SK-N-SH treated with all-trans-retinoic acid at 6 μM for 48 hours (cell line): ENCODE measurements at regions not wholly inside any gene's neighbourhood (a gene's known extent, or its start where the extent isn't known, plus 50 kb on each side); places are given as distances from the start of the nearest gene placed in this dataset.

Experiments used
- ATAC-seq: fragments of 200-7000 bp; cut with Tn5 transposase; 3 replicates; pipeline ENCODE4 v1.9.1; 2020; ENCODE audit warnings: mild to moderate bottlenecking, moderate library complexity
- ARNTL ChIP-seq: fragments of 450-650 bp; formaldehyde crosslinking; IDR thresholded peaks from 2 replicates; pipeline ENCODE4 v1.5.0; 2020; ENCODE audit warnings: low read depth, mild to moderate bottlenecking, moderate library complexity, borderline replicate concordance
- CREB5 ChIP-seq: fragments of 250-450 bp; sonication (Bioruptor Pico); IDR thresholded peaks from 2 replicates; pipeline ENCODE4 v1.5.1; 2020; ENCODE audit warnings: low read depth, mild to moderate bottlenecking, moderate library complexity
- CSDC2 ChIP-seq: fragments of 250-450 bp; sonication (Bioruptor Pico); IDR thresholded peaks from 2 replicates; pipeline ENCODE4 v1.5.0; 2020; ENCODE audit warnings: mild to moderate bottlenecking, moderate library complexity
- CSRNP3 ChIP-seq: fragments of 250-450 bp; sonication (Bioruptor Pico); IDR thresholded peaks from 2 replicates; pipeline ENCODE4 v1.5.1; 2021; ENCODE audit warnings: mild to moderate bottlenecking, moderate library complexity
- ESRRG ChIP-seq: fragments of 250-450 bp; sonication (Bioruptor Pico); IDR thresholded peaks from 2 replicates; pipeline ENCODE4 v1.6.1; 2021; ENCODE audit warnings: mild to moderate bottlenecking
- ISL1 ChIP-seq: fragments of 250-450 bp; sonication (Bioruptor Pico); IDR thresholded peaks from 2 replicates; pipeline ENCODE4 v2.1.2; 2022; ENCODE audit warnings: mild to moderate bottlenecking, moderate library complexity
- POU6F1 ChIP-seq: fragments of 250-450 bp; sonication (Bioruptor Pico); IDR thresholded peaks from 2 replicates; pipeline ENCODE4 v1.8.0; 2021; ENCODE audit warnings: low read depth, mild to moderate bottlenecking, moderate library complexity, borderline replicate concordance
- PPARA ChIP-seq: fragments of 250-450 bp; sonication (Bioruptor Pico); IDR thresholded peaks from 2 replicates; pipeline ENCODE4 v1.5.0; 2020; ENCODE audit warnings: mild to moderate bottlenecking, borderline replicate concordance
- RARB ChIP-seq: fragments of 250-450 bp; sonication (Bioruptor Pico); IDR thresholded peaks from 2 replicates; pipeline ENCODE4 v1.8.0; 2021; ENCODE audit warnings: mild to moderate bottlenecking, moderate library complexity
- SNAI2 ChIP-seq: fragments of 250-450 bp; sonication (Bioruptor Pico); IDR thresholded peaks from 2 replicates; pipeline ENCODE4 v1.5.0; 2020; ENCODE audit warnings: mild to moderate bottlenecking, moderate library complexity
- TOX ChIP-seq: fragments of 250-450 bp; sonication (Bioruptor Pico); IDR thresholded peaks from 2 replicates; pipeline ENCODE4 v1.8.0; 2021; ENCODE audit warnings: mild to moderate bottlenecking, moderate library complexity, borderline replicate concordance
- TSHZ2 ChIP-seq: fragments of 250-450 bp; sonication (Bioruptor Pico); IDR thresholded peaks from 2 replicates; pipeline ENCODE4 v1.5.0; 2020; ENCODE audit warnings: mild to moderate bottlenecking, moderate library complexity
- ZC3H10 ChIP-seq: fragments of 250-450 bp; sonication (Bioruptor Pico); IDR thresholded peaks from 2 replicates; pipeline ENCODE4 v1.5.1; 2021; ENCODE audit warnings: mild to moderate bottlenecking, moderate library complexity
- ZFP3 ChIP-seq: fragments of 250-450 bp; sonication (Bioruptor Pico); IDR thresholded peaks from 2 replicates; pipeline ENCODE4 v1.5.0; 2020; ENCODE audit warnings: mild to moderate bottlenecking, moderate library complexity
- ZFP30 ChIP-seq: fragments of 450-650 bp; formaldehyde crosslinking; IDR thresholded peaks from 2 replicates; pipeline ENCODE4 v1.5.0; 2022; ENCODE audit warnings: mild to moderate bottlenecking, moderate library complexity
- ZNF565 ChIP-seq: fragments of 450-650 bp; formaldehyde crosslinking; conservative IDR thresholded peaks from 2 replicates; pipeline ENCODE4 v1.5.0; 2020; ENCODE audit warnings: low read depth, mild to moderate bottlenecking, moderate library complexity
- ZNF70 ChIP-seq: fragments of 450-650 bp; formaldehyde crosslinking; IDR thresholded peaks from 2 replicates; pipeline ENCODE4 v1.5.0; 2020; ENCODE audit warnings: mild to moderate bottlenecking, moderate library complexity
- ZNF8 ChIP-seq: fragments of 450-650 bp; formaldehyde crosslinking; IDR thresholded peaks from 2 replicates; pipeline ENCODE4 v1.5.0; 2020; ENCODE audit warnings: mild to moderate bottlenecking, moderate library complexity

- ATAC-seq, result no peak
- TF ChIP-seq CREB5 (CRISPR knock-in tag), result no peak
- no peak for TF ChIP-seq ESRRG (CRISPR knock-in tag)
- no peak for TF ChIP-seq TOX (CRISPR knock-in tag)
These were observed 70.6 kb upstream of the CNR1 start for GRCh38 chr6:88236612-88237360.

- TF ChIP-seq ZFP30 (CRISPR knock-in tag), result no peak
- no peak for ATAC-seq
These were observed 66.6 kb upstream of the CNR1 start for GRCh38 chr6:88232753-88233152.

GRCh38 chr6:88223298-88223697 is 57.2 kb upstream of the CNR1 start:
- no peak for ATAC-seq
- TF ChIP-seq CSRNP3 (CRISPR knock-in tag) (no peak), ESRRG (CRISPR knock-in tag) (no peak), ZFP3 (no peak), RARB (no peak)

GRCh38 chr6:88220493-88220892 is 54.3 kb upstream of the CNR1 start:
- TF ChIP-seq POU6F1, result no peak
- no peak for TF ChIP-seq PPARA (CRISPR knock-in tag)
- TF ChIP-seq ZNF70, result no peak
- TF ChIP-seq CSRNP3 (CRISPR knock-in tag), result no peak
- no peak for TF ChIP-seq CREB5 (CRISPR knock-in tag)
- no peak for TF ChIP-seq ESRRG (CRISPR knock-in tag)
- no peak for TF ChIP-seq SNAI2 (CRISPR knock-in tag)
- no peak for TF ChIP-seq ZNF8 (CRISPR knock-in tag)
- no peak for TF ChIP-seq TSHZ2 (CRISPR knock-in tag)
- no peak for TF ChIP-seq ARNTL
- TF ChIP-seq ISL1, result no peak
- no peak for TF ChIP-seq CSDC2
- no peak for ATAC-seq

- ATAC-seq, result no peak
- TF ChIP-seq CREB5 (CRISPR knock-in tag) (no peak), TSHZ2 (CRISPR knock-in tag) (no peak), ZC3H10 (CRISPR knock-in tag) (no peak), PPARA (CRISPR knock-in tag) (no peak), ZNF565 (CRISPR knock-in tag) (no peak), ISL1 (no peak), ZNF70 (no peak)
These were observed 50.0 kb upstream of the CNR1 start for GRCh38 chr6:88216182-88216581.
